GM12872 (cell line): ENCODE measurements at regions not wholly inside any gene's neighbourhood (a gene's known extent, or its start where the extent isn't known, plus 50 kb on each side); places are given as distances from the start of the nearest gene placed in this dataset.

Experiments
- CTCF ChIP-seq: IDR thresholded peaks from 3 replicates; pipeline ENCODE4 v1.5.1; 2011; ENCODE audit warnings: low read depth, mild to moderate bottlenecking, low read length, moderate library complexity; ENCODE audit not compliant: insufficient read depth

DNA sequence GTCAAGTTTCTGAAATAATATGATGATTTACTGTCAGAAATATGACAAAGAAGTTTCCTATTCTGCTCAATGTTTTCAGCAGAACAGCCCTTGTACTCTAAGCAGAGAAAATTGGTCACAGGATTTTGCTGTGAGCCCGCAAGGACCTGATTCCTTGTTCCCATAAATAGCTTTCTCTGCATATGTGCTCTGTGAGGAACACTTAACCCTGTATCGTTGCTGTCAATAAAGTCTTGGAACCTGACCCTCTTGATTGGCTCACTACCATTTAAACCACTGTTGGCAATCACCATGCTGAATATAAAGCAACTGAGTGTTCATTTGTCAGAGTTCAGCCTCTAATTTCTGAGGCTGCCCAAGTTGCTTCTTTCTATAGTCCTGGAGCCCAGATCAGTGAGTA is 158.2 kb upstream of the NOCT start:
- no peak for TF ChIP-seq CTCF

DNA sequence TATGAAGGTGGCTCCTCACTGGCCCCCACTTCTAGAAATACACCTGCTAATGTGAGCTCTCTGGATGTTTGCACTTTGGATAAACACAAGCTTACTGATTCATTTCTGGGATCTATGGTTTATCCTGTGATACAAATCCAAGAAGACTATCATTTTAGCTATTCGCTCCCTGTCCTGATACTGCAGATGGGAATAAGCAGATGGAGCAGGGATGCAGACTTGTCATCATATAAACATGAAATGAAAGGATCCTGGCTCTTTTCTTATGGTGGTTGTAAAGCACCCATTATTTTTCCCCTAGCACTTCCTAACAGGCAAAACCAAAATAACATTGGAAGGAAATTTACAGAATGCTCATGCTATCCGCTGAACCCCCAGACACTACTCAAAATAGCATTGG is 162.9 kb upstream of the NOCT start:
- TF ChIP-seq CTCF = no peak

- no peak for TF ChIP-seq CTCF
Observed at GRCh38 chr4:138851391-138852335, 163.9 kb upstream of the NOCT start.

GRCh38 chr4:138845664-138846063 is 169.9 kb upstream of the NOCT start:
- TF ChIP-seq CTCF = no peak

- no peak for TF ChIP-seq CTCF
Observed at GRCh38 chr4:138845054-138845453, 170.5 kb upstream of the NOCT start.

- TF ChIP-seq CTCF = no peak
Observed at GRCh38 chr4:138843616-138844015, 172.0 kb upstream of the NOCT start.

DNA sequence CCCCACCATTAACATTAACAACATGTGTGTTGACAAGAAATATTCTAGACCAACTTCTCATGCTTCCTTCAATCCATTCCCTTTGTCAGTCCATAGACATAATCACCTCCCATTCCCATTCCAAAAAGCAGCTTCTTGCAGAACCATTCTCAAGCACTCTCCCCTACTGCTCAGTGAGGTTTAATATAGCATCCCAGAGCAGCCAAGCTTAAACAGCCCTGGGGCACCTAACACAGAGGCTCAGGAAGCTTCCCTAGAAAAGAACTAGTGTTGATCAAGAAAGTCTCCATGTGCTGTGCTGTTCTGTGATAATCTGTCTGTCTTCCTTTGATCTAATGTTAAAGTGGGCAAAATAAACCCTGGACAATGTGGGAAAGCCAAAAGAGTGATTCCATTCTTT is 174.2 kb upstream of the NOCT start:
- TF ChIP-seq CTCF = no peak
